HG02938 (cell line): ENCODE measurements at regions not wholly inside any gene's neighbourhood (a gene's known extent, or its start where the extent isn't known, plus 50 kb on each side); places are given as distances from the start of the nearest gene placed in this dataset.
"Not testable (repeated sequence)": the region's sequence is repeated elsewhere in the genome, so short reads cannot be mapped to it uniquely, and the experiment has no call there.

ENCODE experiments used
- ATAC-seq: cut with Tn5 transposase; IDR thresholded peaks from one replicate; pipeline ENCODE4 v1.9.1; 2021; ENCODE audit warnings: mild to moderate bottlenecking, moderate library complexity; ENCODE audit not compliant: unreplicated experiment

DNA sequence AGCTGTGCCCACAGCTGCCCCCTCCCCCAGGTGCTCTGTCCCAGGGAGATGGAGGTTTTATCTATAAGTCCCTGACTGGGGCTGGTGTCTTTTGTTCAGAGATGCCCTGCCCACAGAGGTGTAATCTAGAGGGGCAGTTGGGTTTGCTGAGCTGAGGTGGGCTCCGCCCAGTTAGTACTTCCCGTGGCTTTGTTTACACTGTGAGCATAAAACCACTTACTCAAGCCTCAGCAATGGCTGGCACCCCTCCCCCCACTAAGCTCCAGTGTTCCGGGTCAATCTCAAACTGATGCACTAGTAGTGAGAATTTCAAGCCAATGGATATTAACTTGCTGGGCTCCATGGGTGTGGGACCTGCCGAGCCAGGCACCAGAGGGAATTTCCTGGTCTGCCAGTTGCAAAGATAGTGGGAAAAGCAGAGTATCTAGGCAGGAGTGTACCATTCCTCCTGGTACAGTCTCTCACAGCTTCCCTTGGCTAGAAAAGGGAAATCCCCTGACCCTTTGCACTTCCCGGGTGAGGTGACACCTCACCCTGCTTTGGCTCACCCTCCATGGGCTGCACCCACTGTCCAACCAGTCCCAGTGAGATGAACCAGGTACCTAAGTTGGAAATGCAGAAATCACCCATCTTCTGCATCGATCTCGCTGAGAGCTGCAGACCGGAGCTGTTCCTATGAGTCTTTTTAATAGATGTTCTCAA is 509.6 kb downstream of the TMEM38B start:
- ATAC-seq = not testable (repeated sequence)

DNA sequence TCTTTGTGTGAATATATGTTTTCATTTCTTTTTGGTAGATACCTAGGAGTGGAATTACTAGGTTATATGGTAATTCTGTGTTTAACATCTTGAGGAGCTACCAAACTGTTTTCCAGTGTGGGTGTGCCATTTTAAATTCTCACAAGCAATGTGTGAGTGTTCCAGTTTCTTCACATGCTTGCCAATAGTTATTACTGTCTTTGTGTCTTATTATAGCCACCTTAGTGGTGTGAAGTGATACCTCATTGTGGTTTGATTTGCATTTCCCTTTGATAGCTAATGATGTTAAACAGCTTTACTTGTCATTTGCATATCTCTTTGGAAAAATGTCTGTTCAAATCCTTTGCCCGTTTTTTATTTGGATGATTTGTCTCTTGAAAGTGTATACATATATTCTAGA is 513.0 kb downstream of the TMEM38B start:
- peak; percentile 47 for ATAC-seq

DNA sequence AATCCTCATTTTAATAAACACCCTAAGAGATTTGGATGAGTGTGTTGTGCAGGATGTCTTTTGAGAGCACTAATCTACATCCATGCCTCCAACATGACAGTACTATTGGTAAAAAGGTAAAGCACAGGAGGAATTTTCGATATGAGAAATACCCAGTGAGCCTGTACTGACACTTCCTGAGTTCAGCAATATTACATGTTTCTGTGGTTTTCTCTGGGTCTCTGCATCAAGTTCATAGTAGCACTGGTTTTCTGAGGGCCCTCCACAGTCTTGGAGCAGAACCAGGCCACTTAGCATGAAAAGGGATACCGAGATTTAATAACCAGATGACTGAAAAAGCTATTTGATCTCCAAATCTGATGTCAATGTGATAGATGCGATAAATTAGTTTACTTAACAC is 524.1 kb downstream of the TMEM38B start:
- ATAC-seq = peak; percentile 45

DNA sequence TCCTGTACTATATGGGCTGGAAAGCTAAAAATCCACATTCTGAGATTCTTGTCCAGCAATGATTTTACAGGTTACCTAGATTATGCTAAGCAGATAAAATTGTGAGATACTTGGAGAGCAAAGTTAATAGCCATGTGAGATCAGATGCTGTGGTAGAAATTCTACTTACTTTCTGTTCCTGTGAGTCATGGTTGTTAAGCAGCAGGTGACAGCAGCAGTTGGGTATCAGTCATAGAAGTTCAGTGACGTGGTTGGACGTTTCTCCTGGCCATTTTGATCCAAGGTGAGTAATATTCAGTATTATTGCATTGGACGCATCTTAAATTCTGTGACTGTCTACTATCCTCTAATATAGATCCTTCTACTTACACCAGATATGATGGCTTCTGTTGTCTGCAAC is 524.5 kb downstream of the TMEM38B start:
- ATAC-seq = peak; percentile 84

DNA sequence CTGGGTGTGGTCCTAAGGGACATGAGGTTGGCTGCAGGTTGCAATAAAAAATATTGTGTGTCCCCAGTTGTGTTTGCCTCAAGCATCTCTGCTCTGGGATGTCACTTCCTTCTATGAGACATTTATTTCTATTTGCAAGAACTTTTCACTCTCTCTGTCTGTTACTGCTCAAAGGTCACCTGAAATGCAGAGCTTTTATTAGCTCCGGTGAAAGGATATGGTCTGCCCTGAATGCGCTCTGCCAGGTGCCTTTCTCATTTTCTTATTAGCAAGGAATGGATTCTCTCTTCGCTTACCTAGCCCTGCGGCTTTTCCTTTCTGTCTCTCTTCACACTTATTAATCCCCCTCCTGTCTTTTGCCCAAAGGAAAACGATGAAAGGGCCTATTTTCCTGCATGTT is 526.1 kb downstream of the TMEM38B start:
- no peak for ATAC-seq

DNA sequence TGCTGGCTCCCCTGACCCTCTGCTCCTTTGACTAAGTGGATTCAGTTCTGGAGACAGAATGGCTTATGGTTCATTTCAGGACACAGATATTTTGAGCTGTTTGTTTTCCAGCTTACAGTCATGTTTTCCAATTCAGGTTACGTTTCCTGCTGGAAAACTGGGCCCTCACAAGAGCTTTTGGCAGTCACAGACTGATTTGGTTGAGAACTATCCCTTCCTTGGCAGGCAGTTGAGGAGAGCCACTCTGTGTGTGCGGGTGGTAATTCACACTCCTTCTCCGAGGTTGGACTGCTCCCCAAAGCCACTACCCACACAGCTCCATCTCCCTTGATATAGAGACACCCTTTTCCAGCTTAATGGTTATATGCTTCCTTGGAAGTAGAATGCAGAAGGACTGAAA is 534.5 kb downstream of the TMEM38B start:
- no peak for ATAC-seq

DNA sequence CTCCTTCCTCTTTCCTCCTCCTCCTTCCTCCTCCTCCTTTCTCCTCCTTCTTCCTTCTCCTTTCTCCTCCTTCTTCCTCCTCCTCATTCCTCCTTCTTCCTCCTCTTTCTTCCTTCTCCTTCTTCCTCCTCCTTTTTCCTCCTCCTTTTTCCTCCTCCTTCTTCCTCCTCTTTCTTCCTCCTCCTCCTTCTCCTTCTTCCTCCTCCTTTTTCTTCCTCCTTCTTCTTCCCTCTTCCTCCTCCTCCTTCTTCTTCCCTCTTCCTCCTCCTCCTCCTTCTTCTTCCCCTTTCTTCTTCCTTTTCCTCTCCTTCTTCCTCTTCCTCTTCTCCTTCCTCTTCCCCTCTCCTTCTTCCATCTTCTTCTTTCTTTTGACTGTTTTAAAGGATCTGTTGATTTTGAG is 538.8 kb downstream of the TMEM38B start:
- no peak for ATAC-seq

DNA sequence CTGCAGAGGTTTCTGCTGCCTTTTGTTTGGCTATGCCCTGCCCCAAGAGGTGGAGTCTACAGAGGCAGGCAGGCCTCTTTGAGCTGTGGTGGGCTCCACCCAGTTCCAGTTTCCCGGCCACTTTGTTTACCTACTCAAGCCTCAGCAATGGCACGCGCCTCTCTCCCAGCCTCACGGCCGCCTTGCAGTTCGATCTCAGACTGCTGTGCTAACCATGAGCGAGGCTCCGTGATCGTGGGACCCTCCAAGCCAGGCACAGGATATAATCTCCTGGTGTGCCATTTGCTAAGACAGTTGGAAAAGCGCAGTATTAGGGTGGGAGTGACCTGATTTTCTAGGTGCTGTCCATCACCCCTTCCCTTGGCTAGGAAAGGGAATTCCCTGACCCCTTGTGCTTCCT is 566.6 kb downstream of the TMEM38B start:
- not testable (repeated sequence) for ATAC-seq

DNA sequence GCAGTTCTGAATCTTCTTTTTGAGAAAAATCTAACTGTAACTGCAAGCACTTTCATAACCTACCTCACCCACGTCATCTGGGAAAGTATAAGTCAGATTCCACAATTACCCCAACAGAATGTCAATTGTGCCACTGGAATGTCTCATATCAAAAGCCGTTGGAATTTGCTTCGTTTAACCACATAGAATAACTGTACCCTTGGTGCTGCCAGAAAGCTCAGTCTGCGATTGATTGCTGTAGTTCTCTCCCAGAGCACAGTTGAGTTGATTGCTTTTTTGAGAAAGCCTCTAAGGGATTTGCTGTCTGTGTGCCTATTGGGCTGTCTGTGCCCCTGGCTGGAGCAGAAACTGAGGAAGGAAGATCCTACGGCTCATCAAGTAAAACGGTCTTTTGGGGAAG is 583.6 kb downstream of the TMEM38B start:
- no peak for ATAC-seq

DNA sequence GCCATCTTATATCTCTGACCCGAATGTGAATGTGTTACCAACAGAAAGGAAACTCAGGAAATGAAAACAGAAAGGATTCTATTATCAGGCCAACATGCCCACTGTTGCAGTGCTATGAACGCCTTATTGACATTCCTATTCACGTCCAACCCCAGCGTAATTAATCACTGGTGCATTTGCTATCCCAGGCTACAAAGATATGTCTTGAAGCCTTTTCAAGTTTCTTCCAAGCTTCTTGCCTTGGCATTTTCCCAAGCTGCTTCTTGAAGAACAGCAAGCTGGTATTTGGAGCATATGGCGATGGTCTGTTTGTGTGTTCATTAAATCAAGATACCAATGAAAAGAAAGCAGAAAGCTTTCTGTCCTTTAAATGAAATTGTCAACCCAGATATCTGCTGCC is 579.2 kb upstream of the ZNF462 start:
- ATAC-seq = no peak

DNA sequence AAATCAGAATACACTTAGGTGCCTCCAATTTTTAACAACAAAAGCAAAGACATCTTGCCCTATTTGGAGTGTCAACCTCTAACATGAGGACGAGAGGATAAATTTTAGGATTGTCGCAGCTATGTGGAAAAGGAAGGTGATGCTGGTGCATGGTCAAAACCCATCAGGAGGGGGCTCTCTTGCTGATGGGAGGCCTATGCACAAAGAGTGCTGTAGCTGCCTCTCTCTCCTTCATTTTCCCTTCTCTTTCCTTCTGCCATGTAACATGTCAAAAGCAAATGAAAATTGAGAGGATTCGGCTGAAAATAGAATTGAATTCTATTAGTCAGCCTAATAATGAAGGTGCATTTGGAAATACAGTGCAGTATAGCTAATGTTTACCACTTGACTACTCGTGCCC is 578.7 kb upstream of the ZNF462 start:
- ATAC-seq = no peak

DNA sequence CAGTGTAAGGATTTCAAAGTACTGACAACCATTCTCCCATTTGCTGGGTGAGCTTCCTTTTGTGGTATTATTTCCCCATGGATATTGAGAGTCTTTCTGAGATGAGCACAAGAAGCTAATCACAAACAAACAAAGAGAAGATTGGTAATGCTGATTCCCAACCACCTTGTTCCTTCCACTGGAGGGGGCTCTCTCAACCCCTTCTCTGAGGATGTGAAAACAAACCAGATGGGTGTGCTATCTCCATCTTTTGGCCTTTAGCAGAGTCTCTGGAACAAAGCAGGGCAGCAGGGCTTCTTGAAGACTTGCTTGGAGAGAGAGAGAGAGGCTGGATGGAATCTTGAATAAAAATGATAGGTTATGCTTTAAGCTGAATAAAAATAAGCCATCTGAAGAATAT is 576.7 kb upstream of the ZNF462 start:
- ATAC-seq = no peak

DNA sequence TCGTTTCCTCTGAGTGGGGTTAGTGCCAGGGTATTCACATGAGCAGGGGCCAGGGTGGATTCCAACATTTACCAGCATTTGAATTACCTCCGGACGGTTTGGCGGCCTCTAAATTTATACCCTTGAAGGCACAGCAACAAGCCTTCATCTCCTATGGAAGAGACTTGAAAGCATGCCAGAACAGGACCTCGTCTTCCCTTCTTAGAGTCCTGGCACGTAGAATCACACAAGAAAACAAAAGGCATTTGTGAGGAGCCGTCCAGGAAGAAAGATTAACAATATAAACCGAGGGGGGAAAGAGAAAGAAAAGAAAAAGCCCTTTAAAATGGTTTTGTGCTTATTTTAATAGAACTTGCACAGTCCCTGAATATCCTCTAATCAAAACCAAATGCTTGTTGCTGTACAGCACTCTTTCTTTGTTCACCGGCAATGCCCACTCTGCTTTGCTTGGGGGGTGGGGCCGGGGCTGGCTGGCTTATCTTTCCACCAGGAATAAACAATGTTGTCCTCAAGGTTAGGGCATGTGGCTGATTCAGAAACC is 575.8 kb upstream of the ZNF462 start:
- no peak for ATAC-seq

DNA sequence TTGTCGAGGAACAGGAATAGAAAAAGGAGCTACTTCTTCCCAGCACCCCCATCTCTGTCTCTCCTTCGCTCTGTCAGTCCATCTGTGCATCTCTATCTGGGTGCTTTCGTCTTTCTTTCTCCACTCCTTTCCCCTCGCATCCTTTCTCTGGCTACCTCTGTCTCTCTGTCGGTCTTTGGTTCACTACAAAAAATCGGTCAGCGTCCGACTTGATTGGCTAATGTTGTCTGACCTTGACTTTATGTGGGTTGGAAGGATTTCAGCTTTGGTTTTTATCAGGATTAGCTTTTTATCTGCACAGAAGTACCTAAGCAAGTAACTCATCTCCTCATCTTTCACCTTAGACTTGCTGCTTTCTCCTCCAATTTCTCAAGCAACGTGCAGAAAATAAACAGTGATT is 575.2 kb upstream of the ZNF462 start:
- no peak for ATAC-seq

DNA sequence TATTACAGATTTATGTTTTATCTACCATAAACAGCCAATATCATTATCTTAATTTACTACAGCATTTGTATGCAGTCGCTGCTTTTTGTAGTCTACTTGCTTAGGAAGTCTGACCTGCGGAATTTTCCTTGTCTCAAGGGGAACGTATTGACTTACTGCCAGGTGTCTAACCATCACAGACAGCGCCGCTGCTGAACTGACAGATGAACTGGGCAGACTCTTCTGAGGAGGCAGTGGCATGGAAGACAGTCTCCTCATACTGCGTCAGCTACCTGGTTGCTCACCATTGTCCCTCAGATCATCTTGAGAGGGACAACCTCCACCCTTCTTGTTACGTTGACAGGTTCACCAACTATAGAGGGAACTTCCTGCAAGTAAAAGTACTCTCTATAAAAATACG is 574.3 kb upstream of the ZNF462 start:
- no peak for ATAC-seq

DNA sequence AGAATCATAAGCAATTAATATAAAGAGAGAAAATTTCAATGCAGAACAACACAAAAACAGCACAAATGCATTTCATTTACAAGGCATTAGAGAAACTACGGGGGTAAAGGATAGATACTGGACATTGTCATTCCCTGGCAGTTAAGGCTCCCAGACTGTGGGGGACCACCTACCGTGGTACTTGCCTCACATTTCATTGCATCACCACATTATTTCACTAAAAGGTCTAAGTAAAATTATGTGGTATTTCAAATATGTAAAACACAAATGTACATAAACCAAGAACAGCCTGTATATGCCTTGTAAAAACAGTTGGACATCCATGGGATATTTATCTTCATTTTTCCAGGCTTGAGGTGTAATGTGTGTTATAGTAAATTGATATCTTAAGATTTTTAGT is 571.2 kb upstream of the ZNF462 start:
- no peak for ATAC-seq

DNA sequence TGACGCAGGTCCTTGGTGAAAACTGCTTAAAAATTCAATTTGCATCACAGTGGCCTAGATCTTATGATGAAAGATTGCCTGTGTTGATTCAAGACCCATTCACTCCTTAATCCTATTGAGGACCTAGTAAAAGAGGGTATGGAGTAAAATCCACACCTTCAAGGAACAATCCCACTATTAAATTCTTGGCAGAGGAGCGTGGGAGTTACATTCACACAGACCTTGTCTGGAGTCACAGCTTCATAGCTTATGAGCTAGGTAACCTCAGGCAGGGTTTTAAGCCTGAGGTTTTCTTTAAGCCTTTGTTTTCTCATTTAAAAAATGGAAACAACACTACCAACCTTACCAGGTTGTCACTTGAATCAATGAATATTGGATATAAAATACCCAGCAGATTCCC is 566.5 kb upstream of the ZNF462 start:
- ATAC-seq = no peak

DNA sequence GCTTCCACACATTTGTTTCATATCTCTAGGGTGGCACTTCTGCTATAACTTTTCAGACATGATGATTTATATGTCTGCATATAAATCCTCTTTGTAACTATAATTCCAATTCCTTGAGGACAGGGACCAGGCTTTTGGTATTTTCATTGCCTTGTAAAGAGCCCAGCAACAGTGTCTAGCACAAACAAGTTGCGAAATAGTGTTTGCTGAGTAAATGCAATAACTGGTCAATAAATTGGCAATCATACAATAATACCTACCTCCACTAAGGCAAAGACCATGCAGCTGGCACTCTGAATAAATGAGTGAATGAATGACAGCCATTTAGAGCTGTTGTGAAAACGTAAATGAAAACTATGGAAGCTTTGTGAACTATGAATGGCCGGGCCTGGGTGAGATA is 564.0 kb upstream of the ZNF462 start:
- ATAC-seq = no peak

DNA sequence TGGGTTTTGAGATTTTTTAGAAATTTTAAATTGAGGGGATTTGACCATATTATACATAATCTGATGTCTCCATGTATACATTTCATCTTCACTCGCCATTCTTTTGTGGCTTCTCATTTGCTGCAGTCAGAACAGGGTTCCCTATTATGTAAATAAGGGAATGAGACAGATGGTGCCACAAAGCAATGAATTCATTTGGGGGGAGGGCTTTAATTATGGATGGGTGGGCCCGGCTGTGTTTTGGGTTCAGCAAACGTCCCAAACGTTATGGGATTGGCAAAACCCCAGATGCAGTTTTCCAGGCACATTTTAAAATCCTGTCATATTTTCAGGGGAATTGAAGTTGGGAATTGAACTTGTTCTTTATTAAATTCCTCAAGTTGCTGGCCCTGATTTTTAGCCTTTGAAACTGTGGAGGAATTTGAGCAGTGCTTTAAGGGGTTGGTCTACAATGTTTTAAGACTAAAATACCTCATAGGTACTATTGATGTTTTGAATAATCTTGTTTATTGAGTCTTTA is 558.5 kb upstream of the ZNF462 start:
- ATAC-seq = no peak

DNA sequence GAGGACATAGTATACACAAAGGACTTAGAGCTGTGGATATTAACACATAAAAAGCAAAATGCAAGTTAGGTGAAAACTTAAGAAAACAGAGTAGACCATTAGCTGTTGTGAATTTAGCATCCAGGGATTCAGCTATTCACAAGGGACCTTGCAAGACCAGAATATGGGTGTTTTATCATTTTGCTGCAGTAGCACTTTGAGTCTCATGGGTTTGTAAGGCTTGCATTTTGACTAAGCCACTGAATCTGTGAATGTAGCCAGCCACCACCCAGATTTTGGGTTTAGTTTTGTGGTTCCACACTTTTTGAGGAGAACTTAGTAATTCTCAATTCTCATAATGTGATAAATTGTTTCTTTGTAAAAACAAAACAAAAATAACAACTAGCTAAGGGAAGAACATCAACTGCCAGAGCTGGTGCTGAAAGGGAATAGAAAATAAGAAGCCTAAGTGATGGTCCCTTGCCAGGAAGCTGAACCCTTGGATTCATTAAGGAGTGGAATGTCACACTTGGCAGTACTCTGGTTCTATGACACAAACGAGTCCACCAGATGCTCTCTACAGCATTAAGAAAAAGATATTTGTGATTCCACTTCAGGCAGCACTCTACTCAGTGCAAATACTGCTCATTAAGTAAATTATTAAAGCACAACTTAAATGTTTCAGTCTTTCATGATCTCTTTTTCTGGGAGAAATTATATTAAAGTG is 557.4 kb upstream of the ZNF462 start:
- no peak for ATAC-seq

DNA sequence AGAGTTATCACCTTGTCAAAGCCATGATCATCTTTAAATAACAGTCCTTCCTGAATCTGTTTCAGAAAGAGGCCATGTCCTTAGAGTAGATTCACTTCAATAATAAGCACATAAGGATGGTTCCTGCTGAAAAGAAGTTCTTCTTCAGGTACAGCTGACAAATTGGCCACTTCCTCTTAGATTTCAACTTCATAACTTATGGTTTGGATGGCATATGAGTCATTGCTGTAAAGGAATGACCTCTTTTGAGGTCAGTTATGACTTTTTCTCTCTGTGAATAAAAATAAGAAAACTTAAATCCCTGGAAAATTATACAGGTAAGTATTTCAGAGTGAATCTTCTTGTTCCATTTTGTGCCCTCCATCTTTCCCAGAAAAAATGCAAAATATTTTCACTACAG is 555.3 kb upstream of the ZNF462 start:
- no peak for ATAC-seq

DNA sequence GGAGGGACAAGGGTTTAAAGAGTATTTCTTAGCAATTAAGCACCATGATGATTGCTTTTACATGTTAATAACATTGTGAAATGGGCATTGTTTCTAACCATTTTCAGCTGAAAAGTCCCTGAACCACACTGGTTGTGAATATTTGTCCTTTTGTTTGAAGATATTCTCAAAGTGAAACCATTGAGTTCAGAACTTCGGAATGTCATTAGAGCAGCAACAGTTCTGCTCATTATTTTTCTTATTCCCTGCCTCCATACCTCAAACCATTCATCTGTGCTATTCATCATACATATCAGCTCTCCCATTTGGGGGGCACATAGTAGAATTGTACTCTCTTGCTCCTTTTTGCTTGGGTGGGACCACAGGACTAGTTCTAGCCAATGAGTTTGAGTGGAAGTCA is 553.0 kb upstream of the ZNF462 start:
- no peak for ATAC-seq
